A549 (cell line): ENCODE measurements at regions not wholly inside any gene's neighbourhood (a gene's known extent, or its start where the extent isn't known, plus 50 kb on each side); places are given as distances from the start of the nearest gene placed in this dataset.

Experiments used
- ATAC-seq, 2 experiments: fragments of 200-7000 bp in 1 of 2; fragments of >200 bp in 1 of 2; cut with Nextera tagmentation in 1 of 2; cut with Tn5 transposase in 1 of 2; 3 replicates each; pipeline versions ENCODE4 v1.8.0 to v1.9.1; 2018 to 2020; ENCODE audit warnings: mild to moderate bottlenecking in 1 of 2, moderate library complexity in 1 of 2
- CTCF ChIA-PET: fragments of 300-600 bp; sonication (Branson Sonifier 250); formaldehyde crosslinking; extraction: SDS; loops from one replicate; lab custom pipeline; 2021; ENCODE audit warnings: antibody characterized with exemption, inconsistent platforms; lab: Yijun Ruan, JAX
- POLR2A ChIA-PET: fragments of 350-600 bp; formaldehyde crosslinking; extraction: SDS; loops from one replicate; lab custom pipeline; 2021; ENCODE audit warnings: antibody characterized with exemption, inconsistent platforms; lab: Yijun Ruan, JAX
- DNase-seq, 2 experiments: peaks; one replicate each; pipeline versions ENCODE4 v3.0.0 to v3.0.0-alpha.2; 2011 to 2016; ENCODE audit warnings: low read depth in 1 of 2, low spot score in 1 of 2
- FAIRE-seq: peaks from 2 replicates; lab custom pipeline; 2011; peaks lifted over from hg19 to GRCh38; lab: Jason Lieb, UNC
- H3K27ac ChIP-seq, 2 experiments: fragments of >200 bp; sonication (Bioruptor Twin); formaldehyde crosslinking; 3 replicates each; pipeline ENCODE4 v1.5.1; 2016 to 2017
- H3K4me1 ChIP-seq: fragments of >200 bp; sonication (Bioruptor Twin); formaldehyde crosslinking; 3 replicates; pipeline ENCODE4 v1.6.1; 2016
- H3K4me2 ChIP-seq: fragments of >200 bp; sonication (Bioruptor Twin); formaldehyde crosslinking; 3 replicates; pipeline ENCODE4 v1.6.1; 2016
- H3K4me3 ChIP-seq: fragments of >200 bp; sonication (Bioruptor Twin); formaldehyde crosslinking; 3 replicates; pipeline ENCODE4 v1.5.1; 2016
- H3K9me3 ChIP-seq: fragments of >200 bp; sonication (Bioruptor Twin); formaldehyde crosslinking; 3 replicates; pipeline ENCODE4 v1.6.1; 2016
- EHF ChIP-seq: fragments of 250-450 bp; sonication (Bioruptor Pico); IDR thresholded peaks from 2 replicates; pipeline ENCODE4 v1.5.0; 2020; ENCODE audit warnings: mild to moderate bottlenecking
- EP300 ChIP-seq, 2 experiments: fragments of >200 bp; sonication (Bioruptor Twin); formaldehyde crosslinking; IDR thresholded peaks; 2 replicates in 1 of 2; 3 replicates in 1 of 2; pipeline ENCODE4 v1.6.1; 2016 to 2017
- FOXS1 ChIP-seq: fragments of 250-450 bp; sonication (Bioruptor Pico); IDR thresholded peaks from 2 replicates; pipeline ENCODE4 v1.5.0; 2020; ENCODE audit warnings: mild to moderate bottlenecking, moderate library complexity
- HDAC2 ChIP-seq: fragments of 200-600 bp; sonication (generic); IDR thresholded peaks from 2 replicates; pipeline ENCODE4 v1.6.1; 2016
- HOXA7 ChIP-seq: fragments of 250-450 bp; sonication (Bioruptor Pico); IDR thresholded peaks from 2 replicates; pipeline ENCODE4 v1.5.0; 2020; ENCODE audit warnings: mild to moderate bottlenecking, moderate library complexity
- HOXB5 ChIP-seq: fragments of 250-450 bp; sonication (Bioruptor Pico); IDR thresholded peaks from 2 replicates; pipeline ENCODE4 v1.5.0; 2020; ENCODE audit warnings: mild to moderate bottlenecking, moderate library complexity
- MAFK ChIP-seq: fragments of 450-650 bp; IDR thresholded peaks from 2 replicates; pipeline ENCODE4 v1.6.1; 2014; ENCODE audit not compliant: partially characterized antibody
- MAZ ChIP-seq: fragments of 150-350 bp; IDR thresholded peaks from 2 replicates; pipeline ENCODE4 v1.6.1; 2014; ENCODE audit warnings: antibody characterized with exemption, low read depth, low read length, borderline replicate concordance
- MYC ChIP-seq: IDR thresholded peaks from 2 replicates; pipeline ENCODE4 v1.6.1; 2012; ENCODE audit warnings: mild to moderate bottlenecking, inconsistent platforms, low read length, improper control_type of control experiment, borderline replicate concordance
- NFE2L2 ChIP-seq: fragments of 150-350 bp; conservative IDR thresholded peaks from 2 replicates; pipeline ENCODE4 v1.6.1; 2014; ENCODE audit warnings: low read length
- RAD21 ChIP-seq, 2 experiments: fragments of >200 bp in 1 of 2; sonication (Bioruptor Twin) in 1 of 2; formaldehyde crosslinking in 1 of 2; IDR thresholded peaks in 1 of 2; conservative IDR thresholded peaks in 1 of 2; 2 replicates in 1 of 2; 3 replicates in 1 of 2; pipeline ENCODE4 v1.6.1; 2012 to 2018; ENCODE audit warnings: inconsistent platforms in 1 of 2
- RCOR1 ChIP-seq: fragments of 150-350 bp; IDR thresholded peaks from 2 replicates; pipeline ENCODE4 v1.6.1; 2014; ENCODE audit warnings: antibody characterized with exemption, low read length, low read depth
- RFX5 ChIP-seq: fragments of 450-650 bp; IDR thresholded peaks from 2 replicates; pipeline ENCODE4 v1.7.1; 2014; ENCODE audit warnings: antibody characterized with exemption, mild to moderate bottlenecking, moderate library complexity
- RNF2 ChIP-seq: fragments of 200-600 bp; sonication (generic); IDR thresholded peaks from 2 replicates; pipeline ENCODE4 v1.6.1; 2016; ENCODE audit warnings: low read depth, mild to moderate bottlenecking, antibody characterized with exemption, moderate library complexity, borderline replicate concordance
- SMC3 ChIP-seq: fragments of >200 bp; sonication (Bioruptor Twin); formaldehyde crosslinking; IDR thresholded peaks from 3 replicates; pipeline ENCODE4 v1.6.1; 2018; ENCODE audit warnings: inconsistent platforms
- ZFP36 ChIP-seq: fragments of 450-650 bp; IDR thresholded peaks from 2 replicates; pipeline ENCODE4 v1.6.1; 2014; ENCODE audit warnings: borderline replicate concordance; ENCODE audit not compliant: partially characterized antibody
- ZNF302 ChIP-seq: fragments of 250-450 bp; sonication (Bioruptor Pico); IDR thresholded peaks from 2 replicates; pipeline ENCODE4 v1.9.0; 2021; ENCODE audit warnings: inconsistent platforms, mild to moderate bottlenecking, moderate library complexity
- WGBS: methylation state at CpG from one replicate; pipeline ENCODE4 v1.1.6; 2017; ENCODE audit errors: missing lambda C conversion rate; 5-methylcytosine and 5-hydroxymethylcytosine counted together
- TF ChIP-seq, protein P1 (sequence below): fragments of >200 bp; sonication (Bioruptor Twin); formaldehyde crosslinking; IDR thresholded peaks from 3 replicates; pipeline ENCODE4 v1.5.1; 2016
- TF ChIP-seq, protein P2 (sequence below): fragments of >200 bp; sonication (Bioruptor Twin); formaldehyde crosslinking; IDR thresholded peaks from 2 replicates; pipeline ENCODE4 v1.6.1; 2016

DNA sequence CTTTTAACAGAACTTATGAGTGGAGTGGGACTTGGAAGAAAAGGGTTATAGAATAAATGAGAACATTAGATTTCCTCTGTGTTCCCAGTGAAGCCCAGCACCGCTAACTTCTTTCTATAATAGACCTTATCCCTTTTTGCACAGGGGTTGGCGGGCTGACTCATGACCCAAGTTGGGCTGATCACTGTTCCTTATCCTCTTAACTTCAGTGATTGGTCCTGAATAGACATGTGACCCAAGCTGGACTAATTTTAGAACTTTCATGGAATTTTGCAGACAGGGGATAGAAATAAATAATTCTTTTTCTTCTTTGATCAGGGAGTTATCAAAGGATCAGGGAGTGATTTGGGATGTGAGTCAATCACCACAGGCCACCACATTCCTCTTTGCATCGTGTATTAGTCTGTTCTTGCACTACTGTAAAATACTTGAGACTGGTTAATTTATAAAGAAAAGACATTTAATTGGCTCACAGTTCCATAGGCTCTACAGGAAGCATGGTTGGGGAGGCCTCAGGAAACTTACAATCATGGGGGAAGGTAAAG, 75.9 kb downstream of the UCHL1 start:
- DNase-seq = no peak
- Histone ChIP-seq H3K9me3 (no peaks in the 10 kb centered on the region), H3K4me3 (no peak overlapping the region), H3K4me1 (peaks cover 13% of the 10 kb centered on the region)
- CTCF ChIA-PET = no interaction called here
- POLR2A ChIA-PET = no interaction called here
- 84% methylated on average over 3 of the region's 3 CpGs for WGBS
- TF ChIP-seq, protein P1, sequence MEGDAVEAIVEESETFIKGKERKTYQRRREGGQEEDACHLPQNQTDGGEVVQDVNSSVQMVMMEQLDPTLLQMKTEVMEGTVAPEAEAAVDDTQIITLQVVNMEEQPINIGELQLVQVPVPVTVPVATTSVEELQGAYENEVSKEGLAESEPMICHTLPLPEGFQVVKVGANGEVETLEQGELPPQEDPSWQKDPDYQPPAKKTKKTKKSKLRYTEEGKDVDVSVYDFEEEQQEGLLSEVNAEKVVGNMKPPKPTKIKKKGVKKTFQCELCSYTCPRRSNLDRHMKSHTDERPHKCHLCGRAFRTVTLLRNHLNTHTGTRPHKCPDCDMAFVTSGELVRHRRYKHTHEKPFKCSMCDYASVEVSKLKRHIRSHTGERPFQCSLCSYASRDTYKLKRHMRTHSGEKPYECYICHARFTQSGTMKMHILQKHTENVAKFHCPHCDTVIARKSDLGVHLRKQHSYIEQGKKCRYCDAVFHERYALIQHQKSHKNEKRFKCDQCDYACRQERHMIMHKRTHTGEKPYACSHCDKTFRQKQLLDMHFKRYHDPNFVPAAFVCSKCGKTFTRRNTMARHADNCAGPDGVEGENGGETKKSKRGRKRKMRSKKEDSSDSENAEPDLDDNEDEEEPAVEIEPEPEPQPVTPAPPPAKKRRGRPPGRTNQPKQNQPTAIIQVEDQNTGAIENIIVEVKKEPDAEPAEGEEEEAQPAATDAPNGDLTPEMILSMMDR = no peak
- TF ChIP-seq MYC (no peak), HDAC2 (no peak), ZNF302 (CRISPR knock-in tag) (no peak), SMC3 (no peak), NFE2L2 (no peak), RCOR1 (no peak), EP300 (IDR thresholded peaks at IDR 0.05) (no peak)
- TF ChIP-seq, protein P2, sequence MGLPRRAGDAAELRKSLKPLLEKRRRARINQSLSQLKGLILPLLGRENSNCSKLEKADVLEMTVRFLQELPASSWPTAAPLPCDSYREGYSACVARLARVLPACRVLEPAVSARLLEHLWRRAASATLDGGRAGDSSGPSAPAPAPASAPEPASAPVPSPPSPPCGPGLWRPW = no peak
- TF ChIP-seq, all 56 proteins: peak for 0
- no peak overlapping the region for H3K4me2 ChIP-seq
- no peak for FAIRE-seq
- peak overlapping the region in 1 of 2 experiments; percentile 29; a peak in 2 of 6 replicates for H3K27ac ChIP-seq
- no peak for ATAC-seq

DNA sequence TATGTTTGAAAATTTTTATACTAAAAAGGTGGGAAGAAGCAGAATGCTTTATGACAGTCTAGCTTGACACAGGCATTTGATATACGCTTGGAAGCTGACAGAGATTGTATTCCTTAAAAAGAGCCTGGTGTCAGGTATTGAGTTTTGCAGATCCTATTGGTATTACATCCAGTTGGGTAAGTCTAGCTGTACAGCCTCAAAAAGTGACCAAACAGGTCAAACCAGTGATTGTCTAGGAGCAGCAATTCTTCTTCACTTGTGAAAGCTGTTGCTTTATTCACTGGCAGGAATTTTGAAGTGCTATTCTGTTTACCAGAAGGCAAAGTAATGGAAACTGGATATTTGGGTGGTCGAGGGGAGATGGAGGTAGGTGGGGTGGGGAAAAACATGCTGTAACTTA, 77.5 kb downstream of the UCHL1 start:
- no peaks in the 10 kb centered on the region for H3K9me3 ChIP-seq
- CTCF ChIA-PET = interaction anchor here (1.2 kb wide), 1 partner anchor 14 kb away, joined by 3 read pairs; no protein-coding TSS in a partner anchor
- 77% methylated on average over 2 of the region's 2 CpGs for whole genome bisulfite sequencing
- ATAC-seq (no peak), DNase-seq (no peak), FAIRE-seq (no peak)
- peaks cover 13% of the 10 kb centered on the region for H3K4me1 ChIP-seq
- TF ChIP-seq RCOR1 (no peak), EP300 (IDR thresholded peaks at IDR 0.05) (no peak), HOXB5 (CRISPR knock-in tag) (no peak), HOXA7 (CRISPR knock-in tag) (no peak), RNF2 (no peak), MAZ (no peak), EHF (CRISPR knock-in tag) (no peak)
- no peak overlapping the region for H3K27ac ChIP-seq
- POLR2A ChIA-PET = no interaction called here
- H3K4me2 ChIP-seq = no peak overlapping the region
- no peak overlapping the region for H3K4me3 ChIP-seq

DNA sequence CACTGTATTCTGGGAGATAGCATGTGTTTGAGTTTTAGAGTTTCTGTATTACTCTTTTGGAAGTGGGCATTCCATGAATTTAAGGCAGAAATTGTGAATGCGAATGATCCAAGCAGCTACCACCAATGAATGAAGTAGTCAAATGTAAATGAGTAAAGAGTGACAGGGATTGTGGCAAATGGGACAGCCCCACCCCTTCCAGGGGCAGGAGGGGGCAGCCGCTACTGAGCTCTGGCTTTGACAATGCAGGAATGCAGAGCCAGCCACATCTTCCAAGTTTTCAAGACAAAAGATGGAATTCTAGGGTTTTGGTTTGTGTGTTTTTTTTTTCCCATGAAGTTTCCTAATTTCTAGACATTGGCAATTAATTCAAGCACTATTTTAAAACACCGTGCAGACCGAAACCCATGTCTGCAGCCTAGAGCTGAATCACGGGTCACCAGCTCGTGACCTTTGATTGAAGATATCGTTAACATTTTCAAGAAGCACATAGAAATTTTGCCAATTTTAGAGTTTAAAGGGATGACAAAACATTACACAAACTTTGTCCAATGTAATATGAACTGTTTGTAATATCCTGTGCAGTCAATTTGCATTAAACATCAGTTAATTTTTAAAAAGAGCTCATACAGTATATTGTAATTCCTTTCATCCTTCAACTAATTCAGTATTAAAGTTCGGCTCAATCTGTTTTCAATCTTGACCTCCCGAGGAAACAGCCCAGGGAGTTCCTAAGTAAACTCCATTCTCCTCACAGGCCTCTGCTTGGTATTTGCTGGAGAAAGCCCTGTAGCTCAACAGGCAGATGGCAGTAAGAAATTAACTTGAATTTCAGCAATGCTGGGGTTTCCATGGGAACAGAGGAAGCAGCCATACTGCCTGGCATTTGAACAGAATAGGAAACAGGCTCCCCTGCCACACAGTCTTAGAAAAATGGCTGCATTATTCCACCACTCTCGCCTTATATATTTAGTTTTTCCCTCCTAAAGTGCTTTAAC, 83.4 kb downstream of the UCHL1 start:
- TF ChIP-seq MYC (no peak), RAD21 (conservative IDR thresholded peaks at IDR 0.05 in 1 of 2, IDR thresholded peaks at IDR 0.05 in 1 of 2) (peak; percentile 39 to 44; a peak in 3 of 5 replicates), SMC3 (peak; percentile 33; the same call in 2 of the 3 replicates), RFX5 (no peak), RNF2 (no peak), FOXS1 (CRISPR knock-in tag) (no peak), MAFK (no peak), ZFP36 (no peak)
- Histone ChIP-seq H3K4me2 (peak overlapping the region; percentile 68), H3K9me3 (no peaks in the 10 kb centered on the region; the same call in 2 of the 3 replicates), H3K4me3 (no peak overlapping the region), H3K4me1 (peaks cover 26% of the 10 kb centered on the region), H3K27ac (peak overlapping the region; percentile 54 to 63)
- FAIRE-seq = no peak
- DNase-seq = peak in 1 of 2 experiments; percentile 73
- ATAC-seq = peak; percentile 96 to 97
- ChIA-PET POLR2A (interaction anchor here (0.6 to 0.9 kb wide), 2 partner anchors 21 to 51 kb away, joined by 3 read pairs; no protein-coding TSS in a partner anchor), CTCF (interaction anchor here (0.8 kb wide), 1 partner anchor 321 kb away, joined by 4 read pairs; no protein-coding TSS in a partner anchor)
- 41% methylated on average over 10 of the region's 10 CpGs for WGBS
